PFSK-1 (cell line): ENCODE measurements at regions not wholly inside any gene's neighbourhood (a gene's known extent, or its start where the extent isn't known, plus 50 kb on each side); places are given as distances from the start of the nearest gene placed in this dataset.

Experiments used
- POLR2AphosphoS5 ChIP-seq: IDR thresholded peaks from 2 replicates; pipeline ENCODE4 v1.6.1; 2012; ENCODE audit warnings: low read depth, mild to moderate bottlenecking, control low read depth, low read length, moderate library complexity
- REST ChIP-seq, 2 experiments: IDR thresholded peaks; 2 replicates each; pipeline versions ENCODE4 v1.6.1 to v1.8.0; 2011 to 2012; ENCODE audit warnings: low read depth in 2 of 2, low read length in 2 of 2, control low read depth in 1 of 2, inconsistent platforms in 1 of 2, mild to moderate bottlenecking in 1 of 2, moderate library complexity in 1 of 2; ENCODE audit not compliant: insufficient read depth in 1 of 2
- TAF1 ChIP-seq: IDR thresholded peaks from 2 replicates; pipeline ENCODE4 v1.6.1; 2012; ENCODE audit warnings: low read length, control low read depth, borderline replicate concordance; ENCODE audit not compliant: insufficient read depth

GRCh38 chr3:145760036-145760435, 400.9 kb downstream of the PLOD2 start:
- no peak for TF ChIP-seq TAF1
- no peak for TF ChIP-seq POLR2AphosphoS5
- TF ChIP-seq REST (IDR thresholded peaks at IDR 0.05; ENCODE audit: insufficient read depth in 1 of 2, low read depth in 2 of 2, low read length in 2 of 2): no peak
